Right lobe of liver (tissue), 4 donors: ENCODE measurements at regions not wholly inside any gene's neighbourhood (a gene's known extent, or its start where the extent isn't known, plus 50 kb on each side); places are given as distances from the start of the nearest gene placed in this dataset.

Source experiments
- CTCF ChIP-seq, 4 donors: fragments of 200-600 bp in 3 of 4; fragments of 450-650 bp in 1 of 4; IDR thresholded peaks; one replicate each; pipeline versions ENCODE4 v1.5.1 to v1.8.0; 2016 to 2022; ENCODE audit warnings: antibody characterized with exemption in 4 of 4, mild to moderate bottlenecking in 2 of 4
- POLR2A ChIP-seq: fragments of 450-650 bp; IDR thresholded peaks from one replicate; pipeline ENCODE4 v1.6.1; 2017; ENCODE audit warnings: antibody characterized with exemption, mild to moderate bottlenecking
- donor health status: DM: no; HTN: no; CAD: no.
- donor health status: DM: no; HTN: no; CAD: no.
- donor health status: DM: no; HTN: yes; CAD: no.

- TF ChIP-seq CTCF (IDR thresholded peaks at IDR 0.05) (no peak), POLR2A (no peak)
These were observed 63.9 kb upstream of the DOCK9 start for GRCh38 chr13:99041788-99042187.
